ENCODE measurements at regions not wholly inside any gene's neighbourhood (a gene's known extent, or its start where the extent isn't known, plus 50 kb on each side); places are given as distances from the start of the nearest gene placed in this dataset.

GRCh38 chr9:95641586-95641985 is 124.8 kb upstream of the PTCH1 start:
- Histone ChIP-seq H3K4me1 (ENCODE audit: insufficient read depth, low read length) (no peaks in the 10 kb centered on the region), H3K27me3 (ENCODE audit: insufficient read depth, low read length) (no peaks in the 10 kb centered on the region), H3K36me3 (ENCODE audit: insufficient read depth, low read length) (no peaks in the 10 kb centered on the region), H3K9ac (ENCODE audit: low read depth, low read length) (no peak overlapping the region), H3K9me3 (ENCODE audit: insufficient read depth, low read depth, low read length) (no peaks in the 10 kb centered on the region), H3K4me3 (ENCODE audit: low read length) (no peak overlapping the region), H3K27ac (ENCODE audit: low read depth, low read length) (no peak overlapping the region)
- 96% methylated on average over 6 of the region's 6 CpGs for WGBS

DNA sequence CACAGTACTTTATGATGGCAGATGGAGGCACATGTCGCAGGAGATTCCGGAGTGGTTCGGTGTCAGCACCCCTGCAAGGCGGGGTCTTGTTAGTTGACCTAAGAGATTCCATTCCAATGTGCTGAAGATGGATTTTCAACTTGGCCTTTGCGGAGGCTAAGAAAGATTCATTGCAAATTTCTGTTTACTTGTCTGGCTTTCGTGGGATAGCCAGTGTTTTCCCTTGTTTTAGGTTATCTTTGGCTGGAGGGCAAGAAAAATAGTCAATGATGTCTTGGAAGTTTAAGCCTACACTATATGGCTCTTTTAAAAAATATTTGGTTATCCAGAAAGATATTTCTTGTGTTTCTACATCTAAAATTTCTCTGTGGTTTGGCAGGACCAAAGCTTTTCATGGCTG is 123.6 kb upstream of the PTCH1 start:
- no peak overlapping the region for H3K9ac ChIP-seq (ENCODE audit: low read depth, low read length)
- H3K27ac ChIP-seq (ENCODE audit: low read depth, low read length): no peak overlapping the region
- H3K4me3 ChIP-seq (ENCODE audit: low read length): no peak overlapping the region
- H3K27me3 ChIP-seq (ENCODE audit: insufficient read depth, low read length): no peaks in the 10 kb centered on the region
- no peaks in the 10 kb centered on the region for H3K36me3 ChIP-seq (ENCODE audit: insufficient read depth, low read length)
- no peaks in the 10 kb centered on the region for H3K4me1 ChIP-seq (ENCODE audit: insufficient read depth, low read length)
- no peaks in the 10 kb centered on the region for H3K9me3 ChIP-seq (ENCODE audit: insufficient read depth, low read depth, low read length)
- WGBS: 94% methylated on average over 6 of the region's 6 CpGs

DNA sequence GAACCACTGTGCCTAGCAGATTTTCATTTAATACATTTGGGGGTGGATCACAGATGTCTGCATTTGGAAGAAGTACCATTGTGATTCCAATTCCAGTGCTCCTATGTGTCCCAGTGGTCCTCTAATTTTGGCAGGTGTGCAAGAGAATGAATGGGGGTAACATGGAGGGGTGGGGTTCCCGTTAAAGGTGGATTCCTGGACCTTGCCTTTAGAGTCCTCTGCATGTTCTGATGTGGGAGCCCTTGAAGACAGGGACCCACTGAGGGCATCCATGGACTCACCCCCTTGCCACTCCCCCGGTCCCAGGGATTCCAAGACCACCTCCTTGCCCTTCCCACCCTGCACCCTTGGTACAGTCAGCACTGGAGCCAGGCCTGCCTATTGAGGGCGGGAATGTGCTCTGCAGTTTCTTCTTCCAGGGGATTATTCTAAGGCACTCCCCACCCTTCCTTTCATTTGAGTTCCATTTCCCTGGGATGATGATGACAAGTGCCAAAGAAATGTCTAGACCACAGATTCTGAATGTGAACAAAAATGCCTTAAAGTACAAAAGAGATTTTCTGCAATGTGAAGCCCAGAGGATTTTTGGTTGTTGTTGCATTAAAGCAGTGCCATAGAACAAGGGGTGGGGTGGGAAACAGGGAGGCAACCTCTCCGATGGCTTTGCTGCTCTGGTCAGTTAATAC is 119.4 kb upstream of the PTCH1 start:
- no peaks in the 10 kb centered on the region for H3K27me3 ChIP-seq (ENCODE audit: insufficient read depth, low read length)
- WGBS: 93% methylated on average over 4 of the region's 4 CpGs

DNA sequence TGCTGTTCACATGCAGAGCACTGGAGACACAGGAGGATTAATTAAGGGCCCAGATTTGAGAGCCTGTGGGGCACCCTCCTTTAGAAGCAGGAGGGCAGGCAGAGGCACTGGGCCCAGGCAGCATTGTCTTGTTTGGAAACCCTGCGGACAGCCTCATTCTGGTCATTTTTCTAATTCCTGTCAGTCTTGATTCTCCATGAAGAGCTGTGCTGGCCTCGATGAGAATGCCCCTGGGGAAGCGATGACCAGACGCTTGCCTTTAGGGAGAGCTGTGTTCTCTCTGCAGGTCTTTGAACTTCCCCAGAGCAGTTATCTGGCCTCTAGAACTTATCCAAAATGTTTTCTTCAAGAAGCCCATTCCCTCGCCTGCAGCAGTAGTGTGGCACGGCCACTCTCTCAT is 117.8 kb upstream of the PTCH1 start:
- Histone ChIP-seq H3K27me3 (ENCODE audit: insufficient read depth, low read length) (no peaks in the 10 kb centered on the region), H3K27ac (ENCODE audit: low read depth, low read length) (no peak overlapping the region), H3K9me3 (ENCODE audit: insufficient read depth, low read depth, low read length) (no peaks in the 10 kb centered on the region), H3K36me3 (ENCODE audit: insufficient read depth, low read length) (no peaks in the 10 kb centered on the region), H3K4me1 (ENCODE audit: insufficient read depth, low read length) (no peaks in the 10 kb centered on the region), H3K4me3 (ENCODE audit: low read length) (no peak overlapping the region), H3K9ac (ENCODE audit: low read depth, low read length) (no peak overlapping the region)
- WGBS: 87% methylated on average over 6 of the region's 6 CpGs

More for the DNA sequence above, 119.4 kb upstream of the PTCH1 start:
- no peaks in the 10 kb centered on the region for H3K4me1 ChIP-seq (ENCODE audit: insufficient read depth, low read length)
- H3K27ac ChIP-seq (ENCODE audit: low read depth, low read length): no peak overlapping the region
- H3K9ac ChIP-seq (ENCODE audit: low read depth, low read length): no peak overlapping the region
- H3K4me3 ChIP-seq (ENCODE audit: low read length): no peak overlapping the region
- no peaks in the 10 kb centered on the region for H3K9me3 ChIP-seq (ENCODE audit: insufficient read depth, low read depth, low read length)
- no peaks in the 10 kb centered on the region for H3K36me3 ChIP-seq (ENCODE audit: insufficient read depth, low read length)

- Histone ChIP-seq H3K27me3 (ENCODE audit: insufficient read depth, low read length) (no peaks in the 10 kb centered on the region), H3K4me3 (ENCODE audit: low read length) (no peak overlapping the region), H3K36me3 (ENCODE audit: insufficient read depth, low read length) (no peaks in the 10 kb centered on the region), H3K27ac (ENCODE audit: low read depth, low read length) (no peak overlapping the region), H3K9ac (ENCODE audit: low read depth, low read length) (no peak overlapping the region), H3K4me1 (ENCODE audit: insufficient read depth, low read length) (no peaks in the 10 kb centered on the region), H3K9me3 (ENCODE audit: insufficient read depth, low read depth, low read length) (no peaks in the 10 kb centered on the region)
- WGBS: 38% methylated on average over 3 of the region's 4 CpGs
These were observed 117.3 kb upstream of the PTCH1 start for GRCh38 chr9:95634114-95634513.

DNA sequence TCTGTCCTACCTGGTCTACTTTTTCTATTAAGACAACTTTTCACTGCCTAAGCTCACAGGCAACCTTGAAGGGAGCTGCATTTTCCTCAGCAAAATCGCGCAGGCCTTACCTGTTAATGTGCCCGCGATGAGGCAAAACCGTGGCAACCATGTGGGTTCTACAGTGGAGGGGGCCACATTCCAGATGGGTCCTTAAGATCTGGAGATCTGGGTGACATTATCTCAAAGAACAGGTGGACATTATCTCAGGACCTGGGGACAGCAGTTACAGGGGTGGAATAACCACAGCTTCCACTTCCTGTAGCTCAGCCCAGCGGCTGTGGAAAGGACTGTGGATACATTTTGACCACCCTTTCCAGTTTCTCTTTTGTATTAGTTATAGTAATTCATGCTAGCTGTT is 112.8 kb upstream of the PTCH1 start:
- Histone ChIP-seq H3K9me3 (ENCODE audit: insufficient read depth, low read depth, low read length) (no peaks in the 10 kb centered on the region), H3K4me3 (ENCODE audit: low read length) (no peak overlapping the region), H3K27me3 (ENCODE audit: insufficient read depth, low read length) (no peaks in the 10 kb centered on the region), H3K36me3 (ENCODE audit: insufficient read depth, low read length) (no peaks in the 10 kb centered on the region), H3K27ac (ENCODE audit: low read depth, low read length) (no peak overlapping the region), H3K4me1 (ENCODE audit: insufficient read depth, low read length) (no peaks in the 10 kb centered on the region), H3K9ac (ENCODE audit: low read depth, low read length) (no peak overlapping the region)
- WGBS: 78% methylated on average over 6 of the region's 6 CpGs

- H3K4me3 ChIP-seq (ENCODE audit: low read length): no peak overlapping the region
- H3K4me1 ChIP-seq (ENCODE audit: insufficient read depth, low read length): no peaks in the 10 kb centered on the region
- no peaks in the 10 kb centered on the region for H3K27me3 ChIP-seq (ENCODE audit: insufficient read depth, low read length)
- H3K36me3 ChIP-seq (ENCODE audit: insufficient read depth, low read length): no peaks in the 10 kb centered on the region
- no peak overlapping the region for H3K27ac ChIP-seq (ENCODE audit: low read depth, low read length)
- no peak overlapping the region for H3K9ac ChIP-seq (ENCODE audit: low read depth, low read length)
- H3K9me3 ChIP-seq (ENCODE audit: insufficient read depth, low read depth, low read length): no peaks in the 10 kb centered on the region
- WGBS: 87% methylated on average over 8 of the region's 8 CpGs
These were observed 111.0 kb upstream of the PTCH1 start for GRCh38 chr9:95627802-95628201.

DNA sequence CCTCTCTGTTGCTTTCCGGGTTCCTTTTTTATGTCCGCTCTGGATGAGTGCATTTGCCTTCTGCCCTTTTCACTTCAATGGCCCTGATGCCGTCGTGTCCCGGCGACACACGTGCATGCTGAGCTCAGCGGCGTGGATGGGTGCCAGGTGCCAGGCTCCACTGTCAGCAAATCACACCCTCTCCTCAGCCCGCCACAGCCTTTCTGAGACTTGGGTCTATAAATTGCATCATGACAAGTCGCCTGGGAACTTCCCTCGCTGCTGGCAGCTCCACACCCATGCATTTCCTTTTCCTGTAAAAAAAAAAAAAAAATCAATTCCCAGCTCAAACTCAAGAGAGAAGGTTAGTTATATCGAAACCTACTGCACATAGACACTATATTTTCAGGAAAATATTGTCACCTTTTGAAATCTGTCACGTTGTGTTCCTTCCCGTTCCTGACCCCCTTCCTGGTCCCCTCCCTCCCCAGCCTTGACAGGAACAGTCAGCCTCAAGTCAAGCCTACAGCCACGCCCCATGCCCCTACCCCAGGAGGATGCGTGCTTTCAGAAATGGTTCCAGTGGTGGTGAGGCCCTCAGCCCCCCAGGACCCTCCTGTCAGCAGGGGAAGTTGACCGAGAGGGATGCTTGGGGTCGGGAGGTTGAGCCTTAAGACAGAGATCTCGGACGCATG is 110.3 kb upstream of the PTCH1 start:
- no peaks in the 10 kb centered on the region for H3K4me1 ChIP-seq (ENCODE audit: insufficient read depth, low read length)
- H3K27ac ChIP-seq (ENCODE audit: low read depth, low read length): no peak overlapping the region
- no peaks in the 10 kb centered on the region for H3K9me3 ChIP-seq (ENCODE audit: insufficient read depth, low read depth, low read length)
- 93% methylated on average over 21 of the region's 21 CpGs for WGBS
- H3K4me3 ChIP-seq (ENCODE audit: low read length): no peak overlapping the region
- H3K9ac ChIP-seq (ENCODE audit: low read depth, low read length): no peak overlapping the region
- H3K27me3 ChIP-seq (ENCODE audit: insufficient read depth, low read length): no peaks in the 10 kb centered on the region
- no peaks in the 10 kb centered on the region for H3K36me3 ChIP-seq (ENCODE audit: insufficient read depth, low read length)

DNA sequence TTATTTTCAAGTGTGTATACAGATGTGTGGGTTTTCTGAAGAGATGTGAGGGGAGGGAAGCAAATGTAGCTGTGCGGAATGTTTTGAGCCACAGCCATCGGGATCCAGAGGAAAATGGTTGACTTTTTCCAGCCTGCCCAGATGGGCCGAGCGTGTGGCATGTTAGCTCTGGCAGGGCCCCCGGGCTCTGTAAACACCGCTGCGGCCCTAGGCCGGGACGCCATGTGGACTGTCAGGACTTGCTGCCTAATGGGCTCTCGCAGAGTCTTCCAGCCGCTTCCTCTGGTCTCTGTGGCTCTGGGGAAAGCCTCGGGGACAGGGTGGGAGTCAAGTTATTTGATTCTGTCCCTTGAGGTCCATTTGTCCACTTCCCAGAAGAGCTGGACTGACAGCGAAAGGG is 109.6 kb upstream of the PTCH1 start:
- H3K4me1 ChIP-seq (ENCODE audit: insufficient read depth, low read length): no peaks in the 10 kb centered on the region
- H3K9me3 ChIP-seq (ENCODE audit: insufficient read depth, low read depth, low read length): no peaks in the 10 kb centered on the region
- no peaks in the 10 kb centered on the region for H3K27me3 ChIP-seq (ENCODE audit: insufficient read depth, low read length)
- no peaks in the 10 kb centered on the region for H3K36me3 ChIP-seq (ENCODE audit: insufficient read depth, low read length)
- no peak overlapping the region for H3K9ac ChIP-seq (ENCODE audit: low read depth, low read length)
- no peak overlapping the region for H3K27ac ChIP-seq (ENCODE audit: low read depth, low read length)
- 92% methylated on average over 13 of the region's 13 CpGs for WGBS
- no peak overlapping the region for H3K4me3 ChIP-seq (ENCODE audit: low read length)

- Histone ChIP-seq H3K4me1 (ENCODE audit: insufficient read depth, low read length) (no peaks in the 10 kb centered on the region), H3K4me3 (ENCODE audit: low read length) (no peak overlapping the region), H3K36me3 (ENCODE audit: insufficient read depth, low read length) (no peaks in the 10 kb centered on the region), H3K9ac (ENCODE audit: low read depth, low read length) (no peak overlapping the region), H3K27ac (ENCODE audit: low read depth, low read length) (no peak overlapping the region), H3K27me3 (ENCODE audit: insufficient read depth, low read length) (no peaks in the 10 kb centered on the region), H3K9me3 (ENCODE audit: insufficient read depth, low read depth, low read length) (no peaks in the 10 kb centered on the region)
- 100% methylated on average over 3 of the region's 4 CpGs for WGBS
These were observed 106.9 kb upstream of the PTCH1 start for GRCh38 chr9:95623640-95624039.

DNA sequence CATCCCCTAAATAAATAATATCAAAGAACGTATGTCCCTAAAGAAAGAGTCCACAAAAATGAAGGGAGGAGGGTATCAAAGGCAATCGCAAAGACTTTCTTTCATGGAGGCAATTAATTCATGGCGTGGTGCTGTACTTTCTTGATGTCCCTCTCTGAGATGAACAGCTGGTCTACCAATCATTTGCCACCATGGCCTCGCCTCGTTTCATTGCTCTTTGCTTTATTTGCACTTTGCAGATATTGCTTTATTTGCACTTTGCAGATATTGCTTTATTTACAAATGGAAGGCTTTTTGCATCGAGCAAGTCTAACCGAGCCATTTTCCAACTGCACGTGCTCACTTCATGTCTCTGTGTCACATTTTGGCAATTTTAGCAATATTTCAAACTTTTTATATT is 104.0 kb upstream of the PTCH1 start:
- Histone ChIP-seq H3K27ac (ENCODE audit: low read depth, low read length) (no peak overlapping the region), H3K4me3 (ENCODE audit: low read length) (no peak overlapping the region), H3K4me1 (ENCODE audit: insufficient read depth, low read length) (no peaks in the 10 kb centered on the region), H3K9ac (ENCODE audit: low read depth, low read length) (no peak overlapping the region), H3K27me3 (ENCODE audit: insufficient read depth, low read length) (no peaks in the 10 kb centered on the region), H3K9me3 (ENCODE audit: insufficient read depth, low read depth, low read length) (no peaks in the 10 kb centered on the region), H3K36me3 (ENCODE audit: insufficient read depth, low read length) (no peaks in the 10 kb centered on the region)
- WGBS: 92% methylated on average over 8 of the region's 8 CpGs
